ENCODE measurements at regions not wholly inside any gene's neighbourhood (a gene's known extent, or its start where the extent isn't known, plus 50 kb on each side); places are given as distances from the start of the nearest gene placed in this dataset.

DNA sequence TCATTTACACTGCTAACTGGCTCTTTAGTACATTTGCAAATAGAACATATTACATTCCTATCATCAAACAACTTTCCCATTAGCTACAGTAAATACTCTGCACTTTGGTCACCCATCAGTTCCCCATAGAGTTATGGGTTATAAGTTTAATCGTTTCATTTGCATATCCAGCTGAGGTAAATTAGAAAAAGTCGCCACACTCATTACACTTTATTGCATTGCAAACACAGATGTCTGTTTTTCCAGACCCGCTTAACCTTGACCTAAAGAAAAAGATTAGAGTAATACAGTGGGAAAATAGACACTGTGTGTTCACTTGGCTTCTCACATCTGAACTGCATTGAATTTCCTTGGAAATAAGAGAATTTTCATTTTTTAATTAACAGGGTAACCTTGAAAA, 213.1 kb upstream of the PSMD7 start:
- ChIA-PET CTCF (no interaction called here), POLR2A (ENCODE audit: unreplicated experiment) (no interaction called here)
- no peak overlapping the region for H3K9ac ChIP-seq (ENCODE audit: low read length)

DNA sequence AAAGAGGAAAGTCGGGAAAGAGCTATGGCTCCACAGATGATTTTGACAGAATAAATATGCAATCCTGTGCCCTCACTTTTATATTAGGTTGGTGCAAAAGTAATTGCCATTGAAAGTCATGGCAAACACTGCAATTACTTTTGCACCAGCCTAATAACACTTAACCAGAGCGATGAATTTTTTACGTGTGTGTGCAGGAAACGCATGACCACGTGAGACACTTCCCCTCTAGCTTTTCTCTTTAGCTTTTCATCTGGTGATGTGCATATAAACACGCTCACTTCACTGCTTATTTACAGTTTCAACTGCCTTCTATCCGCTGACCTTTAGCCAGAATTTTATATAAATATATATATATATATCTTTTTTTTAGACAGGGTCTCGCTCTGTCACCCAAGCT, 216.3 kb upstream of the PSMD7 start:
- Histone ChIP-seq H3K4me1 (ENCODE audit: insufficient read depth, low read length) (no peaks in the 10 kb centered on the region), H3K27me3 (ENCODE audit: low read length) (peaks cover 14% of the 10 kb centered on the region), H3K27ac (ENCODE audit: low read length) (no peak overlapping the region), H3K36me3 (ENCODE audit: low read depth, low read length) (no peaks in the 10 kb centered on the region), H3K9me2 (replicated peaks; ENCODE audit: low read length) (no peaks in the 10 kb centered on the region), H3F3A (ENCODE audit: low read length, unreplicated experiment) (no peaks in the 10 kb centered on the region), H3K79me2 (ENCODE audit: low read length) (no peaks in the 10 kb centered on the region), H3K9ac (ENCODE audit: low read length) (no peak overlapping the region), H3K9me3 (ENCODE audit: low read length) (no peaks in the 10 kb centered on the region), H2AFZ (ENCODE audit: low read length) (no peak overlapping the region), H3K4me3 (ENCODE audit: low read length) (no peak overlapping the region), H3K4me2 (ENCODE audit: low read length) (no peak overlapping the region), H4K20me1 (ENCODE audit: low read length) (no peaks in the 10 kb centered on the region)
- no peak for DNase-seq
- intact Hi-C loops (cut with micrococcal nuclease) = no loop called here
- TF ChIP-seq EZH2 (IDR thresholded peaks at IDR 0.05; ENCODE audit: low read length, unreplicated experiment) (no peak), EZH2phosphoT487 (IDR thresholded peaks at IDR 0.05; ENCODE audit: borderline replicate concordance, low read length) (no peak), CTCF (conservative IDR thresholded peaks at IDR 0.05; ENCODE audit: low read depth, low read length) (no peak)
- ChIA-PET CTCF (no interaction called here), POLR2A (ENCODE audit: unreplicated experiment) (no interaction called here)
- no TSS peak for BruUV-seq (replicated peaks)
- no peak for ATAC-seq

More for the DNA sequence above, 213.1 kb upstream of the PSMD7 start:
- H4K20me1 ChIP-seq (ENCODE audit: low read length) = no peaks in the 10 kb centered on the region
- H3F3A ChIP-seq (ENCODE audit: low read length, unreplicated experiment) = no peaks in the 10 kb centered on the region
- TF ChIP-seq EZH2 (IDR thresholded peaks at IDR 0.05; ENCODE audit: low read length, unreplicated experiment) (no peak), CTCF (conservative IDR thresholded peaks at IDR 0.05; ENCODE audit: low read depth, low read length) (no peak), EZH2phosphoT487 (IDR thresholded peaks at IDR 0.05; ENCODE audit: borderline replicate concordance, low read length) (no peak)
- no peaks in the 10 kb centered on the region for H3K9me3 ChIP-seq (ENCODE audit: low read length)
- DNase-seq (no peak), ATAC-seq (no peak)
- no peaks in the 10 kb centered on the region for H3K4me1 ChIP-seq (ENCODE audit: insufficient read depth, low read length)
- intact Hi-C loops (cut with micrococcal nuclease) = no loop called here
- H3K27ac ChIP-seq (ENCODE audit: low read length) = no peak overlapping the region
- no peaks in the 10 kb centered on the region for H3K79me2 ChIP-seq (ENCODE audit: low read length)
- no peaks in the 10 kb centered on the region for H3K36me3 ChIP-seq (ENCODE audit: low read depth, low read length)
- H3K27me3 ChIP-seq (ENCODE audit: low read length) = peaks cover 21% of the 10 kb centered on the region
- BruUV-seq (replicated peaks) = no TSS peak
- no peaks in the 10 kb centered on the region for H3K9me2 ChIP-seq (replicated peaks; ENCODE audit: low read length)
- H3K4me2 ChIP-seq (ENCODE audit: low read length) = no peak overlapping the region
- no peak overlapping the region for H3K4me3 ChIP-seq (ENCODE audit: low read length)
- H2AFZ ChIP-seq (ENCODE audit: low read length) = no peak overlapping the region

DNA sequence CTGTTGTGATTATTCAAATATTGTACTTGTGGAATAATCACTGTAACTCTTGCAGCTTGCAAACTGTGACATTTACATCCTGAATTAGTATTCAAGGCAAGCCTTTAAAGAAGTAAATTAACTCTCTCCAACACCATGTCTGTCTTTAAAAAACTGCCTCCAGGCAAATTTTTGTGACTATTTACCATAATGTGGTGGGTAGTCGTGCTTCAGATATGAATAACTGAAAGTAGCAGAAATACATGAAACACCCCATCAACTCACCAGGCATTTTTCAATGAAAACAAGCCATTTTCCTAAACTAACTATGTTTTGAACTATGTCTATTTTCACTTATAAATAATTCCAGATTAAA, 217.4 kb upstream of the PSMD7 start:
- no peaks in the 10 kb centered on the region for H3K9me2 ChIP-seq (replicated peaks; ENCODE audit: low read length)
- no peaks in the 10 kb centered on the region for H4K20me1 ChIP-seq (ENCODE audit: low read length)
- TF ChIP-seq CTCF (conservative IDR thresholded peaks at IDR 0.05; ENCODE audit: low read depth, low read length) (no peak), EZH2 (IDR thresholded peaks at IDR 0.05; ENCODE audit: low read length, unreplicated experiment) (no peak), EZH2phosphoT487 (IDR thresholded peaks at IDR 0.05; ENCODE audit: borderline replicate concordance, low read length) (no peak)
- peaks cover 7% of the 10 kb centered on the region; the same call in 1 of the 2 replicates for H3K27me3 ChIP-seq (ENCODE audit: low read length)
- H2AFZ ChIP-seq (ENCODE audit: low read length) = no peak overlapping the region
- no peak overlapping the region for H3K27ac ChIP-seq (ENCODE audit: low read length)
- CTCF ChIA-PET = no interaction called here
- H3K4me1 ChIP-seq (ENCODE audit: insufficient read depth, low read length) = no peaks in the 10 kb centered on the region
- POLR2A ChIA-PET (ENCODE audit: unreplicated experiment) = no interaction called here
- no peaks in the 10 kb centered on the region for H3K36me3 ChIP-seq (ENCODE audit: low read depth, low read length)
- intact Hi-C loops (cut with micrococcal nuclease) = no loop called here
- H3F3A ChIP-seq (ENCODE audit: low read length, unreplicated experiment) = no peaks in the 10 kb centered on the region
- no peak overlapping the region for H3K4me3 ChIP-seq (ENCODE audit: low read length)
- no peak overlapping the region for H3K9ac ChIP-seq (ENCODE audit: low read length)
- DNase-seq (no peak), ATAC-seq (no peak)
- BruUV-seq (replicated peaks) = no TSS peak
- H3K9me3 ChIP-seq (ENCODE audit: low read length) = no peaks in the 10 kb centered on the region
- H3K79me2 ChIP-seq (ENCODE audit: low read length) = no peaks in the 10 kb centered on the region
- H3K4me2 ChIP-seq (ENCODE audit: low read length) = no peak overlapping the region

Data from PC-3 (cell line).